OCI-LY3 (cell line): ENCODE measurements at regions not wholly inside any gene's neighbourhood (a gene's known extent, or its start where the extent isn't known, plus 50 kb on each side); places are given as distances from the start of the nearest gene placed in this dataset.

ENCODE experiments used
- EZH2phosphoT487 ChIP-seq: fragments of 200-600 bp; shearing (Covaris generic); IDR thresholded peaks from 2 replicates; pipeline ENCODE4 v1.6.1; 2018; ENCODE audit warnings: antibody characterized with exemption, mixed run types, low read depth
- TF ChIP-seq, protein P1 (sequence below): fragments of 200-600, 300-600 bp; sonication (generic); IDR thresholded peaks from 2 replicates; pipeline ENCODE4 v1.5.1; 2014; ENCODE audit warnings: antibody characterized with exemption, low read length, low read depth

DNA sequence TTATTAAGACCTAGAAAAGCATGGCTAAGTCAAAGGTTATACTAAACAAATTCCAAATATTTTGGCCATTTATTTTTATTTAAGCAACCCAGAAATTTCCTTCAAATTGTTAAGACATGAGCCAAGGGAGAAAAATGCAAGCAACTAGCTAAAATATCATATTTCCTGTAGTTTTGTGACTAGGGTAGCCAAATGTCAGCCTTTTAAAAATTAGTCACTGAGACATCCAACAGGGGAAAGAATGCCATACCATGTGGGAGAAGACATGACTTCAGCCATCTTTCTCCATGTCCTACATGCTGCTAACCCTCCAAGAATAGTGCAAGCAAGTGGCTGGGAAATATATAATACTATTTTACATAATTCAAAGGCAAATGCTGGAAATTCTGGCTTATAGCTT is 197.9 kb downstream of the DSEL start:
- TF ChIP-seq, protein P1, sequence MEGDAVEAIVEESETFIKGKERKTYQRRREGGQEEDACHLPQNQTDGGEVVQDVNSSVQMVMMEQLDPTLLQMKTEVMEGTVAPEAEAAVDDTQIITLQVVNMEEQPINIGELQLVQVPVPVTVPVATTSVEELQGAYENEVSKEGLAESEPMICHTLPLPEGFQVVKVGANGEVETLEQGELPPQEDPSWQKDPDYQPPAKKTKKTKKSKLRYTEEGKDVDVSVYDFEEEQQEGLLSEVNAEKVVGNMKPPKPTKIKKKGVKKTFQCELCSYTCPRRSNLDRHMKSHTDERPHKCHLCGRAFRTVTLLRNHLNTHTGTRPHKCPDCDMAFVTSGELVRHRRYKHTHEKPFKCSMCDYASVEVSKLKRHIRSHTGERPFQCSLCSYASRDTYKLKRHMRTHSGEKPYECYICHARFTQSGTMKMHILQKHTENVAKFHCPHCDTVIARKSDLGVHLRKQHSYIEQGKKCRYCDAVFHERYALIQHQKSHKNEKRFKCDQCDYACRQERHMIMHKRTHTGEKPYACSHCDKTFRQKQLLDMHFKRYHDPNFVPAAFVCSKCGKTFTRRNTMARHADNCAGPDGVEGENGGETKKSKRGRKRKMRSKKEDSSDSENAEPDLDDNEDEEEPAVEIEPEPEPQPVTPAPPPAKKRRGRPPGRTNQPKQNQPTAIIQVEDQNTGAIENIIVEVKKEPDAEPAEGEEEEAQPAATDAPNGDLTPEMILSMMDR = no peak
- TF ChIP-seq EZH2phosphoT487 = no peak
